OCI-M1 (cell line): ENCODE measurements at regions not wholly inside any gene's neighbourhood (a gene's known extent, or its start where the extent isn't known, plus 50 kb on each side); places are given as distances from the start of the nearest gene placed in this dataset.
"Not testable (repeated sequence)": the region's sequence is repeated elsewhere in the genome, so short reads cannot be mapped to it uniquely, and the experiment has no call there.

Experiments used
- DNase-seq: peaks from one replicate; lab custom pipeline; 2025; lab: John Stamatoyannopoulos, UW

DNA sequence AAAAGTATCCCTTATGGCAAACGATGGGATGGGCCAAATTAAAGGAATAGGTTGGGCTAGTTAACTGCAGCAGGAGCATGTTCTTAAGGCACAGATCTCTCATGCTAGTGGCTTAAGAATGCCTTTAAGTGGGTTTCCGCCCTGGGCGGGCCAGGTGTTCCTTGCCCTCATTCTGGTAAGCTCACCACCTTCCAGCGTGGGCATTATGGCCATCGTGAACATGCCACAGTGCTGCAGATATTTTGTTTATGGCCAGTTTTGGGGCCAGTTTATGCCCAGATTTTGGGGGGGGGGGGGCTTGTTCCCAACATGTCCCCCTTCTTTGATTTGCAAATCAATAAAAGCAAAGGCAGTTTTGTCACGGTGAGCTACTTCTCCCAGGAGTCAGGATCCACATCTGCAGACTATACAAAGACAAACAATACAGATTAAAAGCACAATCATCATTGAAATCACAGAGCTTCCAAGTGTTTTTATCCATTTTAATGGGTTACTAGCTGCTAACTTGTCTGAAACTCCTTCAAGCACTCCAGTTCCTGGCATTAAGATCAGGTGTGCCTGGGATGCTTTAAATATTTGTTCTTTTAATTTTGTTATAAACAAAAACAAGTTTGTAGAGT, 563.3 kb upstream of the MBL2 start:
- not testable (repeated sequence) for DNase-seq

DNA sequence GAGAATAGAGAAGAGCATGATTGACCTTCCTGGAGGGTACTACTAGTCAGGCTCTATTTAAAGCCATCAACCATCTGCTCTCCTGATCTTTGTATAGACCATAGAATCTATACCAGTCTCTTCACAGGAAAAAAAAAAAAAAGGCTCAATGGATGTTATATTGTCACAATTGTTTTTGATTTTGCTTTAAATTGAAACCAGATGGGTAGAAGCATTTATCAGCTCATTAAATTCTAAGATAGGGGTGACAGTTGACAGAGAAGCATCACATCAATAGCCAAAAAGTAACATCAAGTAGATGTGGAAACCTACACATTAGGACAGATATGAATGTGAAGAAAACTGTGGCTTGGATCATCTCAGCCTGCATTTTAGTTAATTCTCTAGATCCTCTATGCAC, 558.9 kb upstream of the MBL2 start:
- DNase-seq, result no peak

DNA sequence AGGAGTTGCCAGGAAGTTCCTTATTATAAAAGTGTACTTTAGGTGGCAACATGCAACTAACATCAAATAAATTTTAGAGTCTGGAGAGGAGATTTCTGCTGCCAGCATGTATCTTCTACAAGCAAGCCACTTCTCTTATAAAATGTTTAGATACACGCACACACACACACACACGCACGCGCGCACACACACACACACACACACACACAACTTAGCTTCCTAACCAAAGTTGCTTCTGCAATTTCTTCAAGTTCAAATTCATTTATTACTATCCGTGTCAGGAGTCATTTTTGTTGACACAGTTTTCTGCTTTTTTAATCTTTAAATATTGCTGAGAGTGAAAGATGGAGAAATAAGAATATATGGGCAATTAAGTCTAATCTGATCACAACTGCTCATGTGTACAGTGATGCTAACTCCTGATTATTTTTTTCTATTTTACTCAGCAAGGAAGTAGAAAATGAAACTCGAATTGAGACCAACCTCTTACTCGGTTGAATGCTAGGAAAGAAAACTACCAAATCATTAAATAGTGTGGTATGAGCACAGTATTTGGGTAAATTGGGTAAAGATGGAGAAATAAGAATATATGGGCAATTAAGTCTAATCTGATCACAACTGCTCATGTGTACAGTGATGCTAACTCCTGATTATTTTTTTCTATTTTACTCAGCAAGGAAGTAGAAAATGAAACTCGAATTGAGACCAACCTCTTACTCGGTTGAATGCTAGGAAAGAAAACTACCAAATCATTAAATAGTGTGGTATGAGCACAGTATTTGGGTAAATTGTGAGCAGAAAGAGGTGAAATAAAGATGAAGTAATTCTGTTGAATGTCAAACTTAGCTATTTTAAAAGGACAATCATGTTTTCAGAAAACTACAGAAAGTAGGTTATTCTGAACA, 554.1 kb upstream of the MBL2 start:
- peak; percentile 72 for DNase-seq

DNA sequence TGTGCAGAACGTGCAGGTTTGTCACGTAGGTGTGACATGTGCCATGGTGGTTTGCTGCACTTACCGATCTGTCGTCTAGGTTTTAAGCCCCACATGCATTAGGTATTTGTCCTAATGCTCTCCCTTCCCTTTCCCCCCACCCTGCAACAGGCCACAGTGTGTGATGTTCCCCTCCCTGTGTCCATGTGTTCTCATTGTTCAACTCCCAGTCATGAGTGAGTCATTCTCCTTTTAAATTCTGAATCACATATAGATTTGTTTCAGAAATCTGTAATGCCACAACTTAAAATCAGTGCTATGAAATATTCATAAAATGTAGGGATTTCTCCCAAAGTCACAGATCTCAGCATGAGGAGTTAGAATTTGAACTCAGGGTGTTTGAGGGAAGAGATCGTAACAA, 552.5 kb upstream of the MBL2 start:
- no peak for DNase-seq

DNA sequence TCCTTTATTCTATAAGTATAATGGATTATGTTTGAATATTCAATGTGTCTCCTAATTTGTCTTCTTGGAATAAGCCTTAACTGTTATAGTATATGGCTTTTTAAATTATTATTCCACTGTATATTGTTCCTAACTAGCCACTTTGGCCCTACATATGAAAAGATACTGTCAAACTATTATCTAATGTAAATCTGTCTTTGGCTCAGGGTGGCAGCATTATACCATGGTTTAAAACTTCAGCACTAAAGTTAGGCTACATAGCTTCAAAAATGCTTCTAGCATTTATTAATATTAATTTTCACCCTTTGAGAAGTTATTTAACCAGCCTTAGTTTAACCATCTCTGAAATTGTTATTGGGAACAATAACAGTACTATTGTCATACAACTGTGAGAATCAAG, 543.1 kb upstream of the MBL2 start:
- peak; percentile 15 for DNase-seq

DNA sequence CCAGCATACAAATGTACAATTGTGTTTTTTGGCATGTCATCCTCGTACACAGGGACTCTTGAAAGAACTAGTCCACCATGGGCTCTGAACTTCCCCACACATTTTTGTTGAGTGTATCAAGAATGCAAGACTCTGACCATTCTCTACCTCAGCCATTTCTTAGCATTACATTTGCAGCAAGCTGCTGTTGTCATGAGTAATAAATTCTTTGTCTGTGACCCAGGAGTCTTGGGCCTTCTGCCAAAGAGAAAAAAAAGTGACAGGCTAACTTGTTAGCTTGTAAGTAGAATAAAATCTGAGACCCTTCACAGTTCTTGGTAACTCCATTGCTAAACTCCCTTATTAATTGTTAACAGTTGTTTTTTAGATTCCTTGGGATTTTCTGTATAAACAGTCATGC, 542.3 kb upstream of the MBL2 start:
- peak; percentile 7 for DNase-seq

DNA sequence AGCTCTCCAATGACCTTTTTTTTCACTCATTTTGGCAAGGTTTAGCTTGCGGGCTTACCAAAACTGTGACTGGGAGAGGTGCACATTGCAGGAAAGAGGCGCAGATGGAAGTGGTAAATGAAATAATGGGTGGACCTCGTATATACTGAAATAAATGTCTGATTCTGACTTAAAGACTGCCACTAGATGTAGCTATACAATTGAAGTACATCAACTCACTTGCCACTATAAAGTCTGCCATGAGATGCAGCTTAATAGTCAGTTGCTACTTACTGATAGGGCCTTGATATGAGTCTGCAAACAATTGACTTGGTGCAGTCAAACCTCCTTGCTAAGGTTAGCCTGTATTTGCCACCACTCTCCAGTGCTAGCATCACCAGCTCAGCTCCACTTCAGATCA, 525.9 kb upstream of the MBL2 start:
- DNase-seq, result no peak

DNA sequence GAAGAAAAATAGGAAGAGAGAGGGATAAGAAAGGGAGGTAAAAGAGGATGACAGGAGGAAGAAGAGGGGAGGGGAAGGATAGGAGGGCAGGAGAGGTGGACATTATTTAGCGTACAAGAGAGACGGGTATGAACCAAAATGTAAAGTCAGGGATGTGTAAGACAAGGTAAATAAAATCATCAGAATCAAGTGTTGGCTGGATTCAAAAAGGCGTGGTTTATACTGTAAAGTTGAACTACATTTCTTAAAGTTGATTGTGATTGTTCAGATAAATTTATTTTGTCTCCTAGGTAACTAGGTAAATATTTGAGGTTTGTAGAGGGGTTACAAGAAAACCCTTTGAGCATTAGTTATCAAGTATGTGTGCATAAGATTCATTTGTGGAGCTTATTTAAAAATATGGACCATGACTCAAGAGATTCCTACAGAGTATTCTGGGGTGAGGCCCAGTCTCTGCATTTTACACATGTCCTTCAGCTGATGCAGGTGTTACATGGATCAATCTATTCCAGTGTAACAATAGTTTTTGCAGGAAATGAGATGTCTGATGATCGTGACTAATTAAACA, 512.1 kb upstream of the MBL2 start:
- DNase-seq, result no peak

DNA sequence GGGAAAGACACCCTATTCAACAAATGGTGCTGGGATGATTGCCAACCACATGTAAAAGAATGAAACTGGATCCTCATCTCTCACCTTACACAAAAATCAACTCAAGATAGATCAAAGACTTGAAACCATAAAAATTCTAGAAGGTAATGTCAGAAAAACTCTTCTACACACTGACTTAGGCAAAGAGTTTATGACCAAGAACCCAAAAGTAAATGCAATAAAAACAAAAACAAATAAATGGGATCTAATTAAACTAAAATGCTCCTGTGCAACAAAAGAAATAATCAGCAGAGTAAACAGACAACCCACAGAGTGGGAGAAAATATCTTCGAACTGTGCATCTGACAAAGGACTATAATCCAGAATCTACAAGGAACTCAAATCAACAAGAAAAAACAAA, 504.2 kb upstream of the MBL2 start:
- no peak for DNase-seq

DNA sequence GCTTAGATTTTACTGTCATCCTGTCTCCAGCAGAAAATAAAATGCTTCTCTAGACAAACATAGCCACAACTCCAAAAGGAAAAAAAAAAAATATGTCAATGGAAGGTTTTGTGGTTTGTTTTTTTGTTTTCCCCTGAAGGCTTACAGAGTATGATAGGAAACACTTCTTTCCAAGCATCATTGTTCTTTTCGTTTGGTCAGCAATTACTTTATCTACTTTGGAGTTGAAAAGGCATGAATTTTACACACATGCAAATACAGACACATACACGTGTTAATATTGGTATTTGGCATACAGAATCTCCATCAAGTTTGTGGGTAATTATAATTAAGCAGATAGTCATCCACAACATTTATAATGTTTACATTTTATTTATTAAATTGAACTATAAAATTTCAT, 496.9 kb upstream of the MBL2 start:
- DNase-seq, result no peak

DNA sequence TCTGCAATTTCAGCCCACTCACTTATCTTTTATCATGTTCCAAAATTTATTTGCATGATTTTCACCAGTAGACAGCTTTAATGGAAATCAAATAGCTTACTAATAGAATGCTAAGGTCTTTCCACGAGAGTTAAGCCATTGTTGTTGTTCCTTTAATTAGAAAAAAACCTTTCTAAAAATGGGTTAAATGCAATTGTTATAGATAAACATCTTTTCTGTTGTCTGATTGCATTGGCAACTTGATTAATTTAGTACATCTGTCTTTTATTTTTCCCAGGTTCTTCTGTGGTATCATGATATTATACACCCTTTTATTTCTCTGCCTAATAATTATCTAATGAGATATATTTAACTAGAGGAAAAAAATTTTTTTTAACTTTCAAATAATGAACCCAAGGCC, 487.6 kb upstream of the MBL2 start:
- DNase-seq, result no peak

DNA sequence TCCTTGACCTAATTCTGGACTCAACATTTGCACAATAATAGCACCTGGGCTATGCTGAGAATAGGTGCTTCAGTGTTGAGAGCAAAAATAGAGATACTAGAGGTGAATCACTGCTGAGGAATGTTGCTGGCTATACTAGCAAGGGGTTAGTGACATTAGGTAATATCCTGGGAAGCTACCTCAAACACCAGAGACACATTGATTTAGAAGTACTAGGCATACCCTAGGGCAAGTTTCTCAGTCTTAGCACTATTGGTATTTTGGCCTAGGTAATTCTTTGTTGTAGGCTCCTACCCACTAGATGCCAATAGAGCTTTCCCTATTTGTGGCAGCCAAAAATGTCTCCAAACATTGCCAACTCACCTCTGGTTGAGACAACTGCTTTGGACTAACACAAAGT, 484.0 kb upstream of the MBL2 start:
- DNase-seq, result no peak

DNA sequence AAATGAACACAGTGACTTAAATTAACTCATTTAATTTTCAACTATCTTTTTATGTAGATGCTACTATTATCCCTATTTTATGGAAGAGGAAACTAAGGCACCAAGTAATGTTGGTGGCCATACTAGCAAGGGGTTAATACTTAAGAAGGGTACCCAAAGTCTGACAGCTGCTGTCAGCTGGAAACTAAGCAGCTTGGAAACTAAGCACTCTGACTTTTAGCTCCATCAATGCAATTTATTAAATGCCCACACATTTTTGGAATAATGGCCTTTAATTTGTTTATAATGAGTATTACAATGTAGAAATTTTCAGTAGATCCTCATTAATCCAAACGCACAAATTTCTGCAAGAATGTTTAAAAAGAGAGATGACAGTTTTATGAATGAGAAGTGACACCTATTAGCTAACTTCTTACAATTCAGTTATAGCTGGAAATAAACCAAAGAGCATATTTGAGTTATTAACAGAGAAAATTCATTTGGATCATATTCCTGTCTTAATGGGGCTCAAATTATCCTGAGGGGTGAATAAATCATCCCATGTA, 483.1 kb upstream of the MBL2 start:
- no peak for DNase-seq

DNA sequence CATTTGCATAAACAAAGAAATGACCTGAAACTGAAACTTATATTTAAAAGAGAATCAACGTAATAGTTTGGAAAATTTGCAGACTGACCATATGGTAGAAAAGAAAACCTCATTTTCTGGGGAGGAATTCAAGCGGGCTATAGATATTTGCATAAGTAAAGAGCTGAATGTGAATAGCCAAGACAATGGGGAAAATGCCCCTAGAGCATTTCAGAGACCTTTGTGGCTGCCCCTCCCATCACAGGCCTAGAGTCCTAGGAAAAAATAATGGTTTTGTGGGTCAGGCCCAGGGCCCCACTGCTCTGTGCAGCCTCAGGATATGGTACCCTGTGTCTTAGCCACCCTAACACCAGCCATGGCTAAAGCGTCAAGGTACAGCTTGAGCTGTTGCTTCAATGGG, 480.6 kb upstream of the MBL2 start:
- DNase-seq, result no peak

DNA sequence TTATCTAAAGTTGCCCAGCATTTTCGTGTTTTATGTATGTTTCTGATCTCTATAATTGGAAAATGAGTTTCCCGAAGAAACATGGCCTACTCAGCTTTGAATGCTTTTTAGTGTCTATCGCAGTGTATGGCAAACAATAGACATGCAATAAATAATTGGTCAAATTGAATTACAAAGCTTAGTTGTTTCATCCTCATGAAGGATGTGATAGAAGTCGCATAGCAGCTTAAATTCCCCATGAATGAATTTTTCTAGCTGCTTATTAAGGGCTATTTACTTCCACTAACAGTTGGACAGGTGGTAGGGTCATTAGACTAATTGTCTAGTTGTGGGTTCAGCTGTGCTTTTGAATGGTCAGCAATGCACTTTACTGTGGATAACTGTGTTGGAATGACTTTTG, 467.3 kb upstream of the MBL2 start:
- no peak for DNase-seq

DNA sequence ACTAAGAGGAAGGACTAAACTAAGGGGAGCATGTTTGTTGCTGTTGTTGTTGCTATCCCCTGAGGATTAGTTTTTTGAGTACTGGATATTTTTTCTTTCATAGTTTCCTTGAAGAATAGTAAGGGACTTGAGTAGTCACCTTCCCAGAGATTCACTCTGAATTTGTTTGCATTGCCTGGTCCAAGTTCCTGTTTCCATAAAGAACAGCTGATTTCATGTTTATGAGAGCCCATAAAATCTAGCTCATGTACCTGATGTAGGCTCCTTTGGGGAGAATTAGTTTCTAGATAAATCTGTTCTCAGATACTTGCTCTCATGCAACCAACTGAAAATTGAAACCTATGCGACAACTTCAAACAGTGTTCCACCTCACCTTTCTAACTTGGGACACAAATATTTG, 464.4 kb upstream of the MBL2 start:
- no peak for DNase-seq

DNA sequence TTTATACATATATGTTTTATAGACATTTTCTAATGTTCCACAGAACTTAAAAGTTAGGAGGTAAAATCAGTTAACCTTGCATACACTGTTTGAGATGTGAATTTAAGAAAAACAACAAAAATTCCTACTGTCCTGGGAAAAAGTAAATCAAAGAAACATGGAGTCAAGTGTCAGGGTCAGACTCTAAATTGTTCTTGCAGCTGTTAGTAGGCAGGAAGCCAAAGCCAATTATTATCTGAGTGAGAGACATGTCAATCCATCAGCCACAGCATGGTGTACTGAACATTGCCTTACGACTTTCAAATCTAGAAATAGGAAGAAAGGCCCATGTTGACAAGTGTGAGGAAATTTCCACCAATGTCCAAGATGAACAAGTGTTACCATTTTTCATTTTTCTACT, 461.2 kb upstream of the MBL2 start:
- no peak for DNase-seq

DNA sequence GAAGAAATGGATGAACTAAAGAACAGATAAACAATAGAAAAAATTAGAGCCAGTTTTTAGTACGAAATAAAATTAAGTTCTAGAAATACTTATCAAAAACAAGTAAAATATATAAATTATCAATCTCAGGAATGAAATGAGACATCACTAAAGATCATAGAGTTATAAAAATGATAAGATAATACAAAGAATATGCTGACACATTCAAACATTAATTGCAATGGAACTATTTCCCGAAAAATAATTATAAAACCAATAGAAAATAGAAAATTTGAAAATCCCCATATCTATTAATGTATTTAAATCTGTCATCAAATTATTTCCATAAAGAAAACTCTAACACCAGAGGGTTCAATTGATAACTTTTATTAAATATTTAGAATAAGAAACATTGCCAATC, 458.1 kb upstream of the MBL2 start:
- DNase-seq, result no peak

DNA sequence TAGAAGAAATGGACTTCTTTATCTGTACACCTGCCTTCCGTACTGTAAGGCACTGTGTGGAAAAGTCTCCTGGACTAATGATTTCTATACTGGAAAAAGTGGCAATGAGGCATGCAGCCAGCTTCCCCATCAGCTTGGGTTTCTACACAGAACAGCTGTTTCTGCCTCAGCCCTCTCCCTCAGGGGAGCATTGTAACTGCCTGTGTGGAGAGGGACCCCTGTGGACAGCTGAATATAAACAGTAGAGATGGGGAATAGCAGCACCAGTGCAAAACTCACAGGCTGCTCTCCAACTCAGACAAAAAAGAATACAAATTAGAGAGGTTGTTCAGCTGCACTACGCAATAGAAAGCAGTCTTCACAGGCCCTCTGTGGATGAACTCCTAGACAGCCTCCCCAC, 451.3 kb upstream of the MBL2 start:
- DNase-seq, result no peak

DNA sequence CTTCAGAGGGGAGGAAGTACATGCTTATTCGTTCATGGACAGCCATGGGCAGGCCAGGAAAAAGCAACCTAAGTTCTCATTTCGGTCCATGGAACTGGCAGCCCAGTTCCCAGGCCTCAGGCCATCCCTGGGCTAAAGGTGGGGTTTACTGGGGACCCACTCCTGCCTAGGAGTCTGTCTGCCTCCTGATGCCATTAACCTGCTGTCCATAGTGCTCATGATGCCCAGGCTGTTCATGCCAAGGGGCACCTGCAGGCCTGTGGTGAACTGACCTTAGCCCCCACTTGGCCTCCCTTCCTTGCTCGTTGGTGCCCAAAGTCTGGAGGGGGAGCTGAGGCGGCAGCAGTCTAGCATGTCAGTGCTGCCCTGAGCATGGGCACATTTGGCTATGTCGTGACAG, 450.2 kb upstream of the MBL2 start:
- DNase-seq, result no peak

DNA sequence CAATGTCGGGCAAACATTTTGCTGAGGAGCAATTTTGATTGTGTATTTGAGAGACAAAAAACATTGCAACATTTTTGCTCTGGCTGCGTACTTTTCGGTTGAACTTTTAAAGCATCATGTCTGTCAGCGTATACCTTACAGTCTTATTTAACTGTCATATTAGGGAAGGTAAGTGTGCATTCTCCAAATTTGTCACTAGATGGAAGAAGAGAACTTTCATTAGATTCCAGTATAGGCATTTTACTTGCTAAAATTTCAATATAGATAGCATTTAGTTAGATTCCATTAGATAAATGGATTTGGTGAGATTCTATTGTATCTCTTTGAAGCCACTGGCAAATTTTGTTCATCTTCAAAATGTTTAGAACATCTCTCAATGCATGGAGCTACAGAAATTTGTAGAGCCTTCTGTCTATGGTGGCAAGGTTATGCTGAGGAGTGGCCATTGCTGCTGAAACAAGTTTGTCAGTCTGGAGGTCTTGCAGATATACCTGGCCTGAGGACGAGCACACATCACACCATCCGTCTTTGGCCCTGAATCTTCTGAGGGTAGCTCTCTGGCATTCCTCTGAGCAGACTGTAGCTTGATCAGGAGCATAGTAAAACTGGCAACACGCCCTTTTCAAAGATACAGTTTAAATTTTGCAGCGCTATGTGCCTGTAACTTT, 437.5 kb upstream of the MBL2 start:
- peak; percentile 68 for DNase-seq

DNA sequence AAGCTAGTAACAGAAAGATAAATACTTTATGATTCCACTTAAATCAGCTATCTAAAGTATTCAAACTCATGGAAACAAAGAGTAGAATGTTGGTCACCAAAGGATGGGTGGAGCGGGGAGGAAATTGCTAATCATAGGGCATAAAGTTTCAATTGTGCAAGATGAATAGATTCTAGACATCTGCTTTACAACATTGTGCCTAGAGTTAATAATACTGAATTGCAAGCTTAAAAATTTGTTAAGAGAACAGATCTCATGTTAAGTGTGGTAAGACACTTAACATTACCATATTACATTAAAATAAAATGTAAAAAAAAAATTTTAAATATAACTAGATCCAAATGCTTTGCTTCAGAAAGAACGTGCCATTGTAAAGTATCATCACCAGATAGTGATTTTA, 411.1 kb upstream of the MBL2 start:
- DNase-seq, result no peak

DNA sequence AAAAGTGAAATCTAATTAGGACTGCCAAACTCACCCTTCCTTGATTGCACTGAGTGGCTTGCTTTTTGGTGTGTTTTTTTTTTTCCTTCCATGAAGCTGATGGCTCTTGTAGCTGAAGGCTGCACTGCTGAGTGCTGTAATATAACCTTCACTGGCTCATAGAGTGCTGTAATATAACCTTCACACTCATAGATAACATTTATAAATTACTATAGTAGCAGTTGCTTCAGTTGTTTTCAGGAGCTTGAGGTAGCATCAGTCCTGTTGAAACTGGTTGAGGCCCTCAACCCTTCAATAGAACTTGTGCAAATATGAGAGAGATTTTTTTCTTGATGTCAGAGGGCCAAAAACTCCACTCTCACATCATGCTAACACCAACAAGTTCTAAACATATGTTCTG, 404.9 kb upstream of the MBL2 start:
- no peak for DNase-seq
